Retinal pigment epithelial cell (primary cell): ENCODE measurements at regions not wholly inside any gene's neighbourhood (a gene's known extent, or its start where the extent isn't known, plus 50 kb on each side); places are given as distances from the start of the nearest gene placed in this dataset.

Source experiments
- DNase-seq: peaks from one replicate; pipeline ENCODE4 v3.0.0-alpha.2; 2010; ENCODE audit warnings: low read depth
- H3K4me3 ChIP-seq: 2 replicates; pipeline ENCODE4 v1.5.1; 2011; ENCODE audit warnings: mild to moderate bottlenecking, low read length, control low read depth, moderate library complexity
- CTCF ChIP-seq: conservative IDR thresholded peaks from 2 replicates; pipeline ENCODE4 v1.5.1; 2011; ENCODE audit warnings: low read depth, low read length, control low read depth, inconsistent platforms

DNA sequence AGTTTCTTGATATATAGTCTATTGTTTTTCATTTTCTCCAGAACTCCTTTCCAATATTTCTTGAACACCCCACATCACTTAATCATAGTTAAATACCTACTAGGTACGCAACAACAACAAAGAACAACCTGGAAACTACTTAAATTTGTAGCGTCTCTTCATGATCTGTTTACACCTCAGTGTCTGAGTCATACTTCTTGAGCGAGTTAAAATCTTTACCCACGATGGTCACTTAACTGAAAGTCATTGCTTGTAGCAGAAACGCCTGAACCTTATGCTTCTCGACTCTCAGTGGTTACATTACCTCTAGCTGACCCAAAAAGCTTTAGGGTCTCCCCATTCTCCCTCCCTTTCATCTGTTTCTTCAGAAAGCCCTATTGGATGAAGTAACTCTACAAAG, 131.3 kb downstream of the EN1 start:
- no peak overlapping the region for H3K4me3 ChIP-seq
- TF ChIP-seq CTCF, result no peak
- DNase-seq, result no peak

DNA sequence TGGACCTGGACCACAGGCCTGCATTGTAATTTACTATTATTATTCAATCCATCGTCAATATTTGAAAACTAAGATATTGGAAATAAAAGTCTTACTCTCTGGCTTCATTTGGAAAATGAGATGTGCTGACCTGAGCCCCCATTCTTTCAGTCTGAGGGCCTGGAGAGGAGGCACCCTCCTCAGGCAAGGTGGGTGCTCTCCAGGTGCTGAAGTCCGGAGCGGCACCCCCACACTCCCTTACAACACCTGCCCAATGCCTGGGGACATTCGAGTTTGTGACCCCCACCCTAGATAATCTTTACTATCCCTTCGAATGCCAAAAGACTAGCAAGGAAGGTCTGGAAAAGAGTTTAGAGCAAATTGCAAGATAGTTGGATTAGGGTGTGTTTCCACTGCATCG, 133.3 kb downstream of the EN1 start:
- TF ChIP-seq CTCF, result no peak
- no peak overlapping the region for H3K4me3 ChIP-seq
- no peak for DNase-seq

DNA sequence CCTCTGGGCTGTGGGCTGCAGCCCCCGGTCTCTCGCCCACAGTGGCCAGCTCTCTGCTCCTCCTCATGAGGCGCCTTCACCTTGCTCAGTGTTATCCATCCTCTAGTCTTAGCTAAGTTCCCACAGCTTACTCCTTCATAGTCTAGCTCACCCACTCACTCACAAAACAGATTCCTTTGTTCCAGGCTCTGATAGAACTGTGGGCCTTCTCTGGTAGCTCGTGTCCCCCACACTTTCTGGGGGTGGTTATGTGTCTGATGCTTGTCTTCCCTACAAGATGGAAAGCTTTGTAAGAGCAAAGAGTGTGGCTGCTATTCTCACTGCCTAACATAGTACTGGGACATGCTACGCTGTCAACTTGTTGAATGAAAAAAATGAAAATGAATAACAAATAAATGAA, 135.8 kb downstream of the EN1 start:
- no peak for DNase-seq
- TF ChIP-seq CTCF, result no peak
- H3K4me3 ChIP-seq, result no peak overlapping the region

DNA sequence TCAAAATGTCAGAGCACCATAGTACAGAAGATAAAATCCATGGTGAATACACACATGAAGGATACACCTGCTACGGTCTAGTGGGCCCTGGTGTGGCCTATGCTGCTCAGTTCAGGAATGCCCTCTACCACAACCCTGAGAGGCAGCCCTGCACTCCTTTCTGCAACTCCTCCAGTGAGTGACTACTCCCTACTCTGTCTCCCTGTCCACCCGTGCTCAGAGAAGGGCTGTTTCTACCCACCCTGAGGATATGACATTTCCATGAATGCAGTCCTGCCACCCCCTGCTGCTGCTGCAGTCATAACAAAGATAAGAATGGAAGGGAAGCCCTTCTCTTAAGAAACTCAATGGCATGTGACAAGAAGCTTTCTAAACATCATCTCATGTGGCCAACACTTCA, 137.0 kb downstream of the EN1 start:
- DNase-seq, result no peak
- TF ChIP-seq CTCF, result no peak
- H3K4me3 ChIP-seq, result no peak overlapping the region

- DNase-seq, result no peak
- no peak for TF ChIP-seq CTCF
- no peak overlapping the region for H3K4me3 ChIP-seq
Observed at GRCh38 chr2:118709786-118710185, 137.7 kb downstream of the EN1 start.

DNA sequence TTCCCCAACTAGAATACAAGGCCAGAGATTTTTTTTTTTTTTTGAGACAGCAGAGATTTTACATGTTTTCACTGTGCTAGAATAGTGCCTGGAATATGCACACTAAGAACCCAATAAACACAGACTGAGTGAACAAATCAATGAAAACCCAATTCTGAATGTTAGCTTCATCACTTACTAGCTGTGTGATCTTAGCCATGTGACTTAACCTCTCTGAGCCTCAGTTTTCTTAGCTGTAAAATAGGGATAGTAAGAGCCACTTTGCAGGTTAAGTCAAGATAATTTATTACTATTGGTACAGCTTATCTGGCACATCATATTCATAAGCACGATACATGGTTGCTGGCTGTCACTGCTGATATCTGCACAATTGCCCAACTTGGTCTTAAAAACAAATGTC, 140.6 kb downstream of the EN1 start:
- no peak overlapping the region for H3K4me3 ChIP-seq
- no peak for TF ChIP-seq CTCF
- DNase-seq, result no peak

GRCh38 chr2:118706371-118706770, 141.1 kb downstream of the EN1 start:
- DNase-seq, result no peak
- no peak overlapping the region for H3K4me3 ChIP-seq
- TF ChIP-seq CTCF, result no peak
